ENCODE measurements at regions not wholly inside any gene's neighbourhood (a gene's known extent, or its start where the extent isn't known, plus 50 kb on each side); places are given as distances from the start of the nearest gene placed in this dataset.
"Not testable (repeated sequence)": the region's sequence is repeated elsewhere in the genome, so short reads cannot be mapped to it uniquely, and the experiment has no call there.

GRCh38 chr14:25431211-25432076 lies 381.5 kb upstream of the STXBP6 start:
- DNase-seq, result peak; percentile 67 to 81

GRCh38 chr14:25430808-25431207 lies 380.9 kb upstream of the STXBP6 start:
- DNase-seq, result no peak

- no peak for DNase-seq
Measured at GRCh38 chr14:25412998-25413397, 363.1 kb upstream of the STXBP6 start.

GRCh38 chr14:25411781-25412757 lies 362.1 kb upstream of the STXBP6 start:
- DNase-seq, result peak; percentile 2 to 55

- peak; percentile 1 to 61 for DNase-seq
Measured at GRCh38 chr14:25406818-25407217, 356.9 kb upstream of the STXBP6 start.

- peak in 1 of 2 experiments; percentile 70 for DNase-seq
Measured at GRCh38 chr14:25400607-25401206, 350.8 kb upstream of the STXBP6 start.

GRCh38 chr14:25396128-25396527 lies 346.2 kb upstream of the STXBP6 start:
- no peak for DNase-seq

- no peak for DNase-seq
Measured at GRCh38 chr14:25394791-25395391, 344.9 kb upstream of the STXBP6 start.

- no peak for DNase-seq
Measured at GRCh38 chr14:25394356-25394755, 344.4 kb upstream of the STXBP6 start.

- DNase-seq, result no peak
Measured at GRCh38 chr14:25389948-25390347, 340.0 kb upstream of the STXBP6 start.

GRCh38 chr14:25381498-25381897 lies 331.6 kb upstream of the STXBP6 start:
- DNase-seq, result peak in 1 of 2 experiments; percentile 29

GRCh38 chr14:25375639-25376038 lies 325.7 kb upstream of the STXBP6 start:
- DNase-seq, result no peak

- DNase-seq, result peak in 1 of 2 experiments; percentile 17
Measured at GRCh38 chr14:25371068-25371467, 321.1 kb upstream of the STXBP6 start.

- DNase-seq, result not testable (repeated sequence)
Measured at GRCh38 chr14:25370057-25370456, 320.1 kb upstream of the STXBP6 start.

- DNase-seq, result no peak
Measured at GRCh38 chr14:25358330-25358729, 308.4 kb upstream of the STXBP6 start.

- no peak for DNase-seq
Measured at GRCh38 chr14:25351269-25351668, 301.3 kb upstream of the STXBP6 start.

- DNase-seq, result no peak
Measured at GRCh38 chr14:25350802-25351201, 300.9 kb upstream of the STXBP6 start.

GRCh38 chr14:25350021-25350420 lies 300.1 kb upstream of the STXBP6 start:
- DNase-seq, result no peak

GRCh38 chr14:25349269-25349668 lies 299.3 kb upstream of the STXBP6 start:
- DNase-seq, result no peak

- DNase-seq, result no peak
Measured at GRCh38 chr14:25340882-25341281, 290.9 kb upstream of the STXBP6 start.

- DNase-seq, result no peak
Measured at GRCh38 chr14:25322784-25323183, 272.8 kb upstream of the STXBP6 start.

GRCh38 chr14:25316007-25316406 lies 266.1 kb upstream of the STXBP6 start:
- not testable (repeated sequence) for DNase-seq

- no peak for DNase-seq
Measured at GRCh38 chr14:25308244-25308643, 258.3 kb upstream of the STXBP6 start.
